ENCODE measurements at regions not wholly inside any gene's neighbourhood (a gene's known extent, or its start where the extent isn't known, plus 50 kb on each side); places are given as distances from the start of the nearest gene placed in this dataset.

DNA sequence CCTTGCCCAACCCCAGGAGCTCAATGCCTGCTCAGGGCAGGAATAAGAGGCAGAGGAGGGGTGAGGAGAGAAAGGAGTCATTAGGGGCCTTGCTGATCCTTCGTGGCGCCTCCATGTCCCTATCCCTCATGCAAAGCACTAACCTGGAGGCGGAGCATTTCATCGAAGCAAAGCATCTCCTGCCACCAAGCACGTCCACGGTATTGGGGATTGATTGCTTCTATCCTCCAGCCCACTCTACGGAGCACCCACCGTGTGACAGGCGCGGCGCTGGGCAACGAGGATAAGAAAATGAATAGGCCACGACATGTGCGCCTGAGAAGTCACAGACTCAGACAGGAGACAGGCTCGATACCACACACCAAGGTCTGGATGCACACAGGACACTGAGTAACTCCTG is 67.0 kb downstream of the IGLL1 start:
- Histone ChIP-seq H3K27ac (ENCODE audit: low read depth, low read length) (no peak overlapping the region), H3K9me3 (ENCODE audit: control insufficient read depth, insufficient read depth, low read length) (no peaks in the 10 kb centered on the region), H3K27me3 (ENCODE audit: control insufficient read depth, insufficient read depth, low read length) (peaks cover 4% of the 10 kb centered on the region), H3K4me3 (ENCODE audit: low read depth, low read length) (no peak overlapping the region)
- TF ChIP-seq, protein P1, sequence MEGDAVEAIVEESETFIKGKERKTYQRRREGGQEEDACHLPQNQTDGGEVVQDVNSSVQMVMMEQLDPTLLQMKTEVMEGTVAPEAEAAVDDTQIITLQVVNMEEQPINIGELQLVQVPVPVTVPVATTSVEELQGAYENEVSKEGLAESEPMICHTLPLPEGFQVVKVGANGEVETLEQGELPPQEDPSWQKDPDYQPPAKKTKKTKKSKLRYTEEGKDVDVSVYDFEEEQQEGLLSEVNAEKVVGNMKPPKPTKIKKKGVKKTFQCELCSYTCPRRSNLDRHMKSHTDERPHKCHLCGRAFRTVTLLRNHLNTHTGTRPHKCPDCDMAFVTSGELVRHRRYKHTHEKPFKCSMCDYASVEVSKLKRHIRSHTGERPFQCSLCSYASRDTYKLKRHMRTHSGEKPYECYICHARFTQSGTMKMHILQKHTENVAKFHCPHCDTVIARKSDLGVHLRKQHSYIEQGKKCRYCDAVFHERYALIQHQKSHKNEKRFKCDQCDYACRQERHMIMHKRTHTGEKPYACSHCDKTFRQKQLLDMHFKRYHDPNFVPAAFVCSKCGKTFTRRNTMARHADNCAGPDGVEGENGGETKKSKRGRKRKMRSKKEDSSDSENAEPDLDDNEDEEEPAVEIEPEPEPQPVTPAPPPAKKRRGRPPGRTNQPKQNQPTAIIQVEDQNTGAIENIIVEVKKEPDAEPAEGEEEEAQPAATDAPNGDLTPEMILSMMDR (IDR thresholded peaks at IDR 0.05; ENCODE audit: low read depth, low read length), result no peak
- ChIA-PET POLR2A (no interaction called here), CTCF (interaction anchor here (0.6 kb wide), 1 partner anchor 15 kb away, joined by 3 read pairs; no protein-coding TSS in a partner anchor)
- DNase-seq (ENCODE audit: low read depth, low spot score), result no peak

DNA sequence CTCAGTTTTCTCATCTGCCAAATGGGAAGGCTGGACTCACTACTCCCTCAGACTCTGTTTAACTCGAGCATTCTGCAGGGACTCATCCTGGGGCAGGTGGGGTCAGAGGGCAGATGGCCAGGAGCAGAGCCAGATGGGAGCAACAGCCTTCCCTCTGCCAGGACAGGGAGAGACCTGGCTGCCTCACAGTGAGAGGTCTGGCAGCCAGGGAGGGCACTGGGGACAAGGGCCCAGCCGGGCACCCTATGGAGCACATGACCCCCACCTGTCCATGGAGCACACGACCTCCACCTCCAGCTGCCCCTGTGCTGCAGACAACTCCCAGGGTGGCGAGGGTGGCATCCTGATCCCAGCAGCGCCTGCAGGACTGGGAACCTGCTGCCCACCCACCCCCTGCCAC is 67.4 kb downstream of the IGLL1 start:
- Histone ChIP-seq H3K27ac (ENCODE audit: low read depth, low read length) (no peak overlapping the region), H3K27me3 (ENCODE audit: control insufficient read depth, insufficient read depth, low read length) (peaks cover 4% of the 10 kb centered on the region), H3K4me3 (ENCODE audit: low read depth, low read length) (no peak overlapping the region), H3K9me3 (ENCODE audit: control insufficient read depth, insufficient read depth, low read length) (no peaks in the 10 kb centered on the region)
- TF ChIP-seq, protein P1 (IDR thresholded peaks at IDR 0.05; ENCODE audit: low read depth, low read length), result no peak
- DNase-seq (ENCODE audit: low read depth, low spot score), result no peak
- CTCF ChIA-PET, result interaction anchor here (0.6 kb wide), 1 partner anchor 15 kb away, joined by 3 read pairs; no protein-coding TSS in a partner anchor
- POLR2A ChIA-PET, result no interaction called here

DNA sequence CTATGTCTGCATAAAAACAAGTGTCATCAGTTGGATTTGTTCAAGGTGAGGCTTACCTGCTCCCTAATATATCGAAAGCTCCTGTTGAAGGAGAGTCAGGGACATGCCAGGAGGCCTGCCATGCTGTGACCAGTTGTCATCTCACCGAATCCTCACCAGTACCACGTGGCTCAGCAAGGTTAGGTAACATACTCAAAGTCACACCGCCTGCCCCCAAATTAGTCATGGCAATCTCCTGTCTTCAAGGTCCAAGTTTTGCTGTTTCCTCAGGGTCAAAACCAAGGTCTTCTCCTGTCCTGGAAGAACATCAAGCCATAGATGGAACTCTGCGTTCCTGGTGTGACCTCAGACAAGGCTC is 67.8 kb downstream of the IGLL1 start:
- ChIA-PET POLR2A (no interaction called here), CTCF (no interaction called here)
- DNase-seq (ENCODE audit: low read depth, low spot score), result no peak
- no peak overlapping the region for H3K4me3 ChIP-seq (ENCODE audit: low read depth, low read length)
- no peak overlapping the region for H3K27ac ChIP-seq (ENCODE audit: low read depth, low read length)
- H3K9me3 ChIP-seq (ENCODE audit: control insufficient read depth, insufficient read depth, low read length), result no peaks in the 10 kb centered on the region
- TF ChIP-seq, protein P1 (IDR thresholded peaks at IDR 0.05; ENCODE audit: low read depth, low read length), result no peak
- peaks cover 4% of the 10 kb centered on the region for H3K27me3 ChIP-seq (ENCODE audit: control insufficient read depth, insufficient read depth, low read length)

DNA sequence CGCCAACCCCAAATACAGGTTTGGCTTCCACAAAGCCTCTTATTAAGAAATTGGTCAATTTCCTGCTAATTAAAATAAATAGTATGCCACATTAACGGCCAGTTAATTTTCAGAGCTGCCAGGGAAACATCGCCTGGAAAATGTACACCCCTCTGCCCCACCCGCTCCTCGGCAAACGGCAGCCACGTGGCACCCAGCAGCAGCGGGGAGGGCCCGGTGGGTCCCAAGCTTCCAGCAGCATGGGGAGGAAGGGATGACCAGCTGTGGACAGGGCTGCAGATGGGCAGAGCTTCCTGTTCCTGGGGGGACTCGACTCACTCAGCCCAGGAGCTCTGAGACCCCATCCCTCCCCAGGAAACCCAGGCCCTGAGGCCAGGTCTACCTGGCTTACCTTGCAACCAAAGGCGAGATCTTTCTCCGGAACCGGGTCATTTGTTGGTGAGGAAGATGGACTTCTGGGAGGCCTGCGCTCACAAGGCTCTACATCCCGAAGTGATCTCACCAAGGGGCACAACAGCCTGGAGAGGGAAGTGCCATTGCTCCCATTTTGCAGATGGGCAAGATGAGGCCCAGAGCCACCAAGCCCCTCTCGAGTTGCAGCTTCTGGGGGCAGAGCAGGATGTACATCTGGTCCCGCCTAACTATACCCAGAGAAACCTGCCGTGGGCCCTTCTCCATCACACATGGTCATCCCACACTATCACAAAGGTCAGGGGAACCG is 68.3 kb downstream of the IGLL1 start:
- ChIA-PET CTCF (no interaction called here), POLR2A (no interaction called here)
- H3K27ac ChIP-seq (ENCODE audit: low read depth, low read length), result no peak overlapping the region
- H3K9me3 ChIP-seq (ENCODE audit: control insufficient read depth, insufficient read depth, low read length), result no peaks in the 10 kb centered on the region
- H3K4me3 ChIP-seq (ENCODE audit: low read depth, low read length), result no peak overlapping the region
- DNase-seq (ENCODE audit: low read depth, low spot score), result no peak
- peaks cover 4% of the 10 kb centered on the region for H3K27me3 ChIP-seq (ENCODE audit: control insufficient read depth, insufficient read depth, low read length)
- TF ChIP-seq, protein P1 (IDR thresholded peaks at IDR 0.05; ENCODE audit: low read depth, low read length), result no peak

DNA sequence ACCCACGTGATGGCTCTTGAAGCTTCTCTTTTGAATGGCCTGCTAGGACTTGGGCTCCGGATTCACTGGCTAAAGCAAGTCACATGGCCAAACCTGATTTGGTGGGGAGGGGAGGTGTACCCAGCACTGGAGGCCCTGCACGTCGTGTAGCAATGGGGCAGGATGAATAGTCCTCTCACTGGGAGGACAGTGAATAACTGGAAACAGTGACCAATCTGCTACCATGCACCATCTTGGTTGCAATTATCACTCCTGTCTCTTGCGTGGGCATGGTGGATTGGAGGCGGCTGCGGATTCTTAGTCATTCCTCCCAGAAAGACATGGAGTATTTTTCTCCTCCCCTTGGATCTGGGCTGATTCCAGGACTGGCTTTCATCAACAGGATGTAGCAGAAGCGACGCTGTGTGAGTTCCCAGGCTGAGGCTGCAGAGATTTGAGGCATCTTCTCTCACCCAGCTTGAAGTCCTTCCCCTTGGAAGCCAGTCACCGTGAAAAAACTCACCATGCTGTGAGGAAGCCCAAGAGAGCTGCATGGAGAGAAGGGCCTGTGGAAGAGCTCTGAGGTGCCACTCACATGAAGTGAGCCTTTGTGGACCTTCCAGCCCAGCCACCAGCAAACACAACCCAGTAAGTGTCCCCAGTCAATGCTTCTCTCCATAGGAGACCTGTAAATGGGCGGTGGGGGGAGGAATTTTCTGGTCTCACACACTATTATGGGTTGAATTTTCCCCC is 70.4 kb downstream of the IGLL1 start:
- Histone ChIP-seq H3K27me3 (ENCODE audit: control insufficient read depth, insufficient read depth, low read length) (peaks cover 4% of the 10 kb centered on the region), H3K27ac (ENCODE audit: low read depth, low read length) (no peak overlapping the region), H3K9me3 (ENCODE audit: control insufficient read depth, insufficient read depth, low read length) (no peaks in the 10 kb centered on the region), H3K4me3 (ENCODE audit: low read depth, low read length) (no peak overlapping the region)
- TF ChIP-seq, protein P1 (IDR thresholded peaks at IDR 0.05; ENCODE audit: low read depth, low read length), result no peak
- ChIA-PET POLR2A (no interaction called here), CTCF (interaction anchor here (0.6 to 1.0 kb wide), 2 partner anchors 124 to 228 kb away, joined by 3 read pairs; no protein-coding TSS in a partner anchor)
- DNase-seq (ENCODE audit: low read depth, low spot score), result no peak

Data from AG04450 (cell line).